DND-41 (cell line): ENCODE measurements at regions not wholly inside any gene's neighbourhood (a gene's known extent, or its start where the extent isn't known, plus 50 kb on each side); places are given as distances from the start of the nearest gene placed in this dataset.

Source experiments
- ATAC-seq: fragments of 200-7000 bp; cut with Tn5 transposase; 3 replicates; pipeline ENCODE4 v1.9.1; 2021; ENCODE audit warnings: low read depth; ENCODE audit not compliant: insufficient read depth
- DNase-seq: peaks from one replicate; pipeline ENCODE4 v3.0.0-alpha.2; 2020
- H2AFZ ChIP-seq: 2 replicates; pipeline ENCODE4 v1.6.0; 2012; ENCODE audit warnings: low read depth, low read length
- H3K27ac ChIP-seq: 2 replicates; pipeline ENCODE4 v1.5.1; 2012; ENCODE audit warnings: low read length, inconsistent platforms
- H3K27me3 ChIP-seq: fragments of 200-600 bp; sonication (generic); 2 replicates; pipeline ENCODE4 v1.6.0; 2012; ENCODE audit warnings: low read length, mild to moderate bottlenecking, inconsistent platforms; ENCODE audit not compliant: insufficient read depth, poor library complexity
- H3K36me3 ChIP-seq: 2 replicates; pipeline ENCODE4 v1.5.1; 2012; ENCODE audit warnings: low read length, inconsistent platforms; ENCODE audit not compliant: insufficient read depth
- H3K4me1 ChIP-seq: 2 replicates; pipeline ENCODE4 v1.5.1; 2012; ENCODE audit warnings: mild to moderate bottlenecking, low read length; ENCODE audit not compliant: insufficient read depth
- H3K4me2 ChIP-seq: 2 replicates; pipeline ENCODE4 v1.6.0; 2012; ENCODE audit warnings: mild to moderate bottlenecking, moderate library complexity, low read length, inconsistent platforms; ENCODE audit not compliant: insufficient read depth
- H3K4me3 ChIP-seq, 2 experiments: fragments of 200-600 bp in 1 of 2; shearing (Covaris generic) in 1 of 2; 2 replicates each; pipeline ENCODE4 v1.5.1; 2012 to 2016; ENCODE audit warnings: inconsistent platforms in 2 of 2, low read length in 2 of 2, mild to moderate bottlenecking in 2 of 2, low read depth in 1 of 2, moderate library complexity in 1 of 2
- H3K79me2 ChIP-seq: 2 replicates; pipeline ENCODE4 v1.6.0; 2012; ENCODE audit warnings: low read length, inconsistent platforms; ENCODE audit not compliant: insufficient read depth
- H3K9ac ChIP-seq: 2 replicates; pipeline ENCODE4 v1.6.0; 2012; ENCODE audit warnings: low read depth, mild to moderate bottlenecking, inconsistent platforms, low read length, moderate library complexity
- H3K9me3 ChIP-seq: 2 replicates; pipeline ENCODE4 v1.5.1; 2012; ENCODE audit warnings: low read length, moderate library complexity, mild to moderate bottlenecking, inconsistent platforms; ENCODE audit not compliant: insufficient read depth, severe bottlenecking
- H4K20me1 ChIP-seq: 2 replicates; pipeline ENCODE4 v1.6.0; 2012; ENCODE audit warnings: low read length; ENCODE audit not compliant: insufficient read depth
- EZH2 ChIP-seq: IDR thresholded peaks from 3 replicates; pipeline ENCODE4 v1.6.1; 2012; ENCODE audit warnings: borderline replicate concordance, low read depth, mild to moderate bottlenecking, moderate library complexity, low read length, inconsistent platforms; ENCODE audit not compliant: severe bottlenecking
- TF ChIP-seq, protein P1 (sequence below): IDR thresholded peaks from 2 replicates; pipeline ENCODE4 v1.5.1; 2012; ENCODE audit warnings: borderline replicate concordance, low read length, moderate library complexity, mild to moderate bottlenecking; ENCODE audit not compliant: poor library complexity, severe bottlenecking; ENCODE audit errors: extremely low read depth

DNA sequence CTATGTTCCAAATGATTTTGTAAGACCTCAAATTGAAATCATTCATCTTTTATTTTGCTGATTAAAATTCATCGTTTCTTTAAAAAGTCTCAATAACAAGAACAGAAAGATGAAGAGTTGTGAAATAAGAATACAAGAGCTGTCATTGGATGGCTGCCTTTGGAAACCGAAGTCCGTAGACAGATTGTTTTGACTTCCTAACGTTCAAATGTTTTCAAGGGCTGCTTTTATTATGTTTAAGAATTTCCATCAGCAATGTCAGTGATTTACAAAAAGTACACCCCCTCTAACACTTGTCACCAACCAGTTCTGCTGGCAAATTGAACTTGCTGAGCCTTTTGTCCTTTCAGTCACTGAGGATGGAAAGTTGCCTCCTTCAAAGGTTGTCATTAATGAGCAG lies 89.6 kb downstream of the KCNE4 start:
- H3K27me3 ChIP-seq: no peaks in the 10 kb centered on the region
- TF ChIP-seq, protein P1, sequence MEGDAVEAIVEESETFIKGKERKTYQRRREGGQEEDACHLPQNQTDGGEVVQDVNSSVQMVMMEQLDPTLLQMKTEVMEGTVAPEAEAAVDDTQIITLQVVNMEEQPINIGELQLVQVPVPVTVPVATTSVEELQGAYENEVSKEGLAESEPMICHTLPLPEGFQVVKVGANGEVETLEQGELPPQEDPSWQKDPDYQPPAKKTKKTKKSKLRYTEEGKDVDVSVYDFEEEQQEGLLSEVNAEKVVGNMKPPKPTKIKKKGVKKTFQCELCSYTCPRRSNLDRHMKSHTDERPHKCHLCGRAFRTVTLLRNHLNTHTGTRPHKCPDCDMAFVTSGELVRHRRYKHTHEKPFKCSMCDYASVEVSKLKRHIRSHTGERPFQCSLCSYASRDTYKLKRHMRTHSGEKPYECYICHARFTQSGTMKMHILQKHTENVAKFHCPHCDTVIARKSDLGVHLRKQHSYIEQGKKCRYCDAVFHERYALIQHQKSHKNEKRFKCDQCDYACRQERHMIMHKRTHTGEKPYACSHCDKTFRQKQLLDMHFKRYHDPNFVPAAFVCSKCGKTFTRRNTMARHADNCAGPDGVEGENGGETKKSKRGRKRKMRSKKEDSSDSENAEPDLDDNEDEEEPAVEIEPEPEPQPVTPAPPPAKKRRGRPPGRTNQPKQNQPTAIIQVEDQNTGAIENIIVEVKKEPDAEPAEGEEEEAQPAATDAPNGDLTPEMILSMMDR: no peak
- no peak for TF ChIP-seq EZH2
- no peak overlapping the region for H3K27ac ChIP-seq
- DNase-seq (no peak), ATAC-seq (no peak)
- H3K4me2 ChIP-seq: no peak overlapping the region
- H3K36me3 ChIP-seq: no peaks in the 10 kb centered on the region
- H3K9ac ChIP-seq: no peak overlapping the region
- H3K9me3 ChIP-seq: no peaks in the 10 kb centered on the region
- H3K4me1 ChIP-seq: no peaks in the 10 kb centered on the region
- no peaks in the 10 kb centered on the region for H3K79me2 ChIP-seq
- H4K20me1 ChIP-seq: no peaks in the 10 kb centered on the region
- no peak overlapping the region for H2AFZ ChIP-seq
- no peak overlapping the region for H3K4me3 ChIP-seq

DNA sequence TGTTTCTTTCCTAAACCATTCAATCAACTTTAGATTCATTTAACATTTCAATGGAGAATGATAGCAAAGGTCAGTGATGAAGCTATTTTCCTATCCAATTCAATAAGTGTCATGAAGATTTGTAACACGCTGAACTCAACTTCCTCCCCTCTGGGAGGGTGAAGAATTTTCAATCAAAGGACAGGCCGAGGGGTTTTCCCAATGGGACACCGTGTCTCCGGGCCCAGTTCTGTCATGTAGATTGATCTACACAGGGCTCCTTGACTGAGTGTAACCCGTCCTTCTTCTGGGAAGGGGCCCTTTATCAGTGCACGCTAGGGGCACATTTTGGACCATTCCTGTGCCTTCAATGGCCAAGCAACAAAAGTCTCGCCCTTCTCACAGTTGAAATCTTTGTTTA lies 90.1 kb downstream of the KCNE4 start:
- H3K27ac ChIP-seq: no peak overlapping the region

DNA sequence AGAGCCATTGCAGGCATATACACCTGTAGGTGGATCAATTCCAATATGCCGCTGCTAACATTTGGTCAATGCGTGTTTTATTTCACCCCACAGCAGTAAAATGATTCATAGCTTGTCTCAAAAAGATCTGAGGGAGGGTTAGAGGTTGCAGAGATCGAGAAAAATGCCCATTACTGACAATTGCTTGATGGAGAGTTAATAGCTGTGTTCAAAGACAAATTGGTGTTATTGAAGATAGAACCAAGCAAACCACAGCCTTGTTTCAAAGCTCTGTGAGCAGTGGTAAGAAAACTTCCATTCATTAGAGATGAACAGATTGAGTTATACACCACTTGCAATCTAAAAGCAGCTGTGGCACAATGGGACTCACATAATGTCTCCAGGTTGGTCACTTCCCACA lies 95.4 kb downstream of the KCNE4 start:
- H3K9me3 ChIP-seq: no peaks in the 10 kb centered on the region
- no peaks in the 10 kb centered on the region for H3K79me2 ChIP-seq
- no peaks in the 10 kb centered on the region for H4K20me1 ChIP-seq
- no peaks in the 10 kb centered on the region for H3K4me1 ChIP-seq
- H3K4me3 ChIP-seq: no peak overlapping the region
- no peaks in the 10 kb centered on the region for H3K27me3 ChIP-seq
- no peaks in the 10 kb centered on the region for H3K36me3 ChIP-seq
- no peak overlapping the region for H3K9ac ChIP-seq
- H2AFZ ChIP-seq: no peak overlapping the region
- ATAC-seq (no peak), DNase-seq (no peak)
- no peak overlapping the region for H3K27ac ChIP-seq
- H3K4me2 ChIP-seq: no peak overlapping the region
- TF ChIP-seq, protein P1: no peak
- TF ChIP-seq EZH2: no peak

More for the DNA sequence above, 90.1 kb downstream of the KCNE4 start:
- H3K36me3 ChIP-seq: no peaks in the 10 kb centered on the region
- no peak overlapping the region for H2AFZ ChIP-seq
- no peak overlapping the region for H3K4me3 ChIP-seq
- H3K4me1 ChIP-seq: no peaks in the 10 kb centered on the region
- no peaks in the 10 kb centered on the region for H3K9me3 ChIP-seq
- TF ChIP-seq EZH2: no peak
- TF ChIP-seq, protein P1: no peak
- H3K27me3 ChIP-seq: no peaks in the 10 kb centered on the region
- no peak overlapping the region for H3K4me2 ChIP-seq
- no peaks in the 10 kb centered on the region for H4K20me1 ChIP-seq
- DNase-seq (no peak), ATAC-seq (no peak)
- H3K9ac ChIP-seq: no peak overlapping the region
- no peaks in the 10 kb centered on the region for H3K79me2 ChIP-seq

DNA sequence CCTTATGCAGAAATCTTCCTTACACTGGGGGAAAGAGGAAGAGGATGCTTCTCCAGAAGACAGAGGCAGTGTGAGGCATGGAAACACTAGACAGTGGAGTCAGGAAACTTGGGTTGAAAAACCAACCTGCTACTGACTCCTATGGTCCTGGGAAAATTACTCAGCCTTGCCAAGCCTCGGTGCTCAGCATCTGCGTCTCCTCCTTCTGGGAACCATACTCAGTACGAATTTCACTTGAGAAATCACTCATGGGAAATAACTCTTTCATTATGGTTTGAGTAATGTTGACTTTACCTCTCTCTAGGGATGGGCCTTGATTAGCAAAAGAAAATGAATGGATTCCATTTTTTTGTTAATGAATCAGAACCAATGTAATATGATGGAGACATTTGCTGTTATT lies 96.5 kb downstream of the KCNE4 start:
- Histone ChIP-seq H3K4me1 (no peaks in the 10 kb centered on the region), H3K4me3 (no peak overlapping the region), H3K27ac (no peak overlapping the region), H3K4me2 (no peak overlapping the region), H3K36me3 (no peaks in the 10 kb centered on the region), H3K79me2 (no peaks in the 10 kb centered on the region), H3K9me3 (no peaks in the 10 kb centered on the region), H3K9ac (no peak overlapping the region), H3K27me3 (no peaks in the 10 kb centered on the region), H4K20me1 (no peaks in the 10 kb centered on the region), H2AFZ (no peak overlapping the region)
- TF ChIP-seq EZH2: no peak
- TF ChIP-seq, protein P1: no peak
- ATAC-seq: no peak
- DNase-seq: no peak
